GM21423 (cell line): ENCODE measurements at regions not wholly inside any gene's neighbourhood (a gene's known extent, or its start where the extent isn't known, plus 50 kb on each side); places are given as distances from the start of the nearest gene placed in this dataset.
A peak's percentile ranks its signal among the peaks of the same experiment; 100 is the strongest.
"Not testable (repeated sequence)": the region's sequence is repeated elsewhere in the genome, so short reads cannot be mapped to it uniquely, and the experiment has no call there.

Source experiments
- ATAC-seq: cut with Tn5 transposase; IDR thresholded peaks from one replicate; pipeline ENCODE4 v1.9.1; 2021; ENCODE audit warnings: mild to moderate bottlenecking, moderate library complexity; ENCODE audit not compliant: unreplicated experiment

DNA sequence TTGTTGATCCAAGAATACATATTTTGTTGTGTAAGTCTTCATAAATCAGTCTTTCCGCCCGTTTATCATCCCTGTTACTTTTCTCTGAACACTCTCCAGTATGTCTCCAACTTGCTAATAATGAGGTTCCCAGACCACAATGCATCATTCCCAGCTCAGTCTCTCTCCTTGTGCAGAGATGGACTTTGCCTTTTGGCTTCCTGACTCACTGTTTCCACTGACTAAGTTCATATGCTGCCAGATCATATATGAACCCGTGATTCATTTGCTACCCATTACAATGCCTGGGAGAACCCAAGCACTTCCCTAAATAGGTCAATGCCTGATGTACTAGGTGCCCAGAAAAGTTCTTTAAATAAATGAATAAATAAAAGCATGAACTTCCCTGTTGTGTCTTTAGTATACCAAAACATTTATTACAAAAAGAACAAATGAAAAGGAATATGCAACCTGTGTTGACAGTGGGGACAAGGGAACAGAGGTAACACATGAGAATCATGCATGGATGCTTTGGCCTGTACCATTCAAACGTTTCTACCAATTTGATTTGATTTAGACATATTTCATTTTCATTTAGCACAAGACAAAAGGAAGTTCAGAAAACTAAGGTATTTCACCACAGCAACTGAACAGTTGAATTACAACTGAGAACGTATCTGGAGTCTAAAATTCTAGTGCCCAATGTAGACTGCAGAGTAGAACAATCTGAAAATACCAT is 215.4 kb upstream of the HNRNPA3 start:
- ATAC-seq = peak; percentile 50

DNA sequence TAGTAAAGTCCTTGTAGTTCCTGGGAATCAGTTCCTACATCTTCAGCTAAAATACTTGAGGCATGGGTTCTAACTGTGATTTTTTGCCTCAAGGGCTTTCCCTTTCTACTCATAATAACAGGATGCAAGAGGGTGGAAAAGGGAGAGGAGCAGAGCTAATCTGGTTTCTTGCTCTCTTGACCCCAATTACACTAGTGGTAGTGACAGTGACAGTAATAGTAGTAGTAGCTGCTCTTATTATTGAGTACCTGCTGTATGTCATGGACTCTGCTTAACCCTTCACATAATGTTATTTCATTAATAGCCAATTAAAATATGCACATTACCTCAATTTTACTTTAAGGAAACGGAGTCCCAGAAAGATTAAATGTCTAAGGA is 214.8 kb upstream of the HNRNPA3 start:
- peak; percentile 7 for ATAC-seq

DNA sequence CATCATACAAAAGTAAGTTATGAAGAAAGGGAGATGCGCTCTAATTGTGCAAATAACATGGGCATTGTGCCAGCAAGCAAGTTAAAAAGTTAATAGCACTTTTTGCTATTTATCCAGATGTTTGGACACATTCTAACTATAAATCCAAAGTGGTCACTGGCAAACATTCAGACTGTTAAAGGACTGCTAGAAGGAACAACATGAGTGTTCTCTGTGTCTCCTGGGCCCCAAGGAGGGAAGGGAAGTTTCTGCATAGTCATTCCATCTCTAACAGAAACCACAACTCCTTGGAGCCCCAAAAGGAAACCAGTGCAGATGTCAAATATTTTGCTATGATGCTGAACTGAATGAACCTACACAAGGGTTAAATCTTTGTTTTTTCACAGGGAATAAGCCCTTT is 213.3 kb upstream of the HNRNPA3 start:
- ATAC-seq = peak; percentile 55

DNA sequence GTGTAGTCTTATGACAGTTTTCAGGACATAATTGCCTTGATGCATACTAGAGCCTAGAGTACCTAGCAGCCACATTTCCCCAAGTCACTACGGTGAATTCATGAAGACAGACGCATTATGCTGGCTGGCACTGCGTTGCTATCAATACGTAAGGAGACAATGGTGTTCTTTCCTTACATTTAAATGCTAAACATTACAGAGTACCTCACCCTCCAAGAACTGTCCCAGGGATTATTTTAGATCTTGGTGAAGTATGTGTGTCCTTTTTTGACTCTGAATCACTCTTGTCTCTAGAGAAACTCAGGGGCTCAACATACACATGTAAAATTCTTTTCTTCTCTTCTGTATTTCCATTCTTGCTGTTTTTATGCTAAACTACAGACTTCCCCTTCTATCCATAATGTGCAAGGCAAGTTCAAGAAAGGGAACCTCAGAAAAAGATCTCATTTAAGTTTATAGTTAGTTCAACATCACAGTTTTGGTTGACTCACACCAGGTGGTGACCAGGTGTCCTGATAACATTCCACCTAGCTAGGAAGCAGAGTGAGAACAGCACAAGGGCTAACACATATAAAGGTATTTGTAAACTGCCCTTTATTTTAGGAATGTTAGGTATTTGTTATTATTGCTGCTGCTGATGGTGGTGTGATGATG is 212.4 kb upstream of the HNRNPA3 start:
- ATAC-seq = no peak

DNA sequence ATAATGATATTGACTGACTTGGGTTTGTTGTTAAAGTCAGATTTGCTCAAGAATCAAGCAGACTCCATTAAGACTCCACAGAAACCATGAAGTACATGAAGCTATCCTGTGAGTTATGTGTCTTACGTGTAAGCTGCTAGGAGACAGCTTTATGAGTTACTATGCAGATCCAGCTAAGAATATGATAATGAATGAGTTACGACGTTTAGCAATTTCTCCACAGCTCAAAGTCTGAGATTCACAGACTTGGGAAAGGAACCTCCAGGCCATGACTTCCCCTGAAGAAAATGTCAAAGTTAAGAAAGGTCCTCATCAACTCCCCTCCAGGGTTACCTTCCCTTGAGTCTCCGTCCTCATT is 211.9 kb upstream of the HNRNPA3 start:
- no peak for ATAC-seq

DNA sequence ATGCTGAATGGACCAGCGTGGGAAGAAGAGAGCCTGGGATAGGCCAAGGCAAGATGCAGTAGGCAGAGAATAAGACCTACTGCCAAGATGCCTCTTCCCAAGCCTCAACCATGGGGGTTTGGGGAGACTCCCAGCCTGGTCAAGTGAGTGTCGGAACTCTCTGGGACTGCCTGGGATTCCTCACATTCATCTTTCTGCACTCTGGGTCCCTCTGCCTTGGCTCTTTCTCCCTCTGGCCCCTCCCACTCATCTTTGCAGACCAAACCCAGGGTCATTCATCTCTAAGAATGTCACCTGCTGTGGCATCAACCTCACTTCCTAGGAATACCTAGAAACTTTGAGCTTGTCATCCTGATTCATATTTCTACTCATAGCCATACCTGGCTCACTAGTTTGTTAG is 211.3 kb upstream of the HNRNPA3 start:
- ATAC-seq = no peak

DNA sequence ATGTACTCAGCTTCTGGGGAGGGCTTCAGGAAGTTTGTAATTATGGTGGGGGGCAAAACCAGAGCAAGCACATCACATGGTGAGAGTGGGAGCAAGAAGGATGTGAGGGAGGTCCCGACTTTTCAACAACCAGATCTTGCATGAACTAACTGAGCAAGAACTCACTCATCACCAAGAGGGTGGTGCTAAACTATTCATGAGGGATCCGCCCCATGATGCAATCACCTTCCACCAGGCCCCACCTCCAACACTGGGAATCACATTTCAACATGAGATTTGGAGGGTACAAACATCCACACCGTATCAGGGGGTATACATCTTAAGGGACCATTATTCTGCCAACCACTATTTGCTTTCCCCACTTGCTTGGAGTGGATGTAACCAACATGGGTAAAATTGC is 209.6 kb upstream of the HNRNPA3 start:
- no peak for ATAC-seq

DNA sequence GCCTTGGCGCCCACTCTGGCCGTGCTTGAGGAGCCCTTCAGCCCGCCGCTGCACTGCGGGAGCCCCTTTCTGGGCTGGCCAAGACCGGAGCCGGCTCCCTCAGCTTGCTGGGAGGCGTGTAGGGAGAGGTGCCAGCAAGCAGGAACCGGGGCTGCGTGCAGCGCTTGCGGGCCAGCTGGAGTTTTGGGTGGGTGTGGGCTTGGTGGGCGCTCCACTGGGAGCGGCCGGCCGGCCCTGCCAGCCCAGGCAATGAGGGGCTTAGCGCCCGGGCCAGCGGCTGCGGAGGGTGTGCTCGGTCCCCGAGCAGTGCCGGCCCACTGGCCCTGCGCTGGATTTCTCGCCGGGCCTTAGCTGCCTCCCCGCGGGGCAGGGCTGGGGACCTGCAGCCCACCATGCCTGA is 204.9 kb upstream of the HNRNPA3 start:
- not testable (repeated sequence) for ATAC-seq

DNA sequence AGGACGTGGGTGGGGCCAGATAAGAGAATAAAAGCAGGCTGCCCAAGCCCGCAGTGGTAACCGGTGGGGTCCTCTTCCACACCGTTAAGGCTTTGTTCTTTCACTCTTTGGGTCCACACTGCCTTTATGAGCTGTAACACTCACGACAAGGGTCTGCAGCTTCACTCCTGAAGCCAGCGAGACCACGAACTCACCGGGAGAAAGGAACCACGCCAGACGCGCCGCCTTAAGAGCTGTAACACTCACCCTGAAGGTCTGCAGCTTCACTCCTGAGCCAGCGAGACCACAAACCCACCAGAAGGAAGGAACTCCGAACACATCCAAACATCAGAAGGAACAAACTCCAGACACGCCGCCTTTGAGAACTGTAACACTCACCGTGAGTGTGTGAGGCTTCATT is 203.9 kb upstream of the HNRNPA3 start:
- not testable (repeated sequence) for ATAC-seq

DNA sequence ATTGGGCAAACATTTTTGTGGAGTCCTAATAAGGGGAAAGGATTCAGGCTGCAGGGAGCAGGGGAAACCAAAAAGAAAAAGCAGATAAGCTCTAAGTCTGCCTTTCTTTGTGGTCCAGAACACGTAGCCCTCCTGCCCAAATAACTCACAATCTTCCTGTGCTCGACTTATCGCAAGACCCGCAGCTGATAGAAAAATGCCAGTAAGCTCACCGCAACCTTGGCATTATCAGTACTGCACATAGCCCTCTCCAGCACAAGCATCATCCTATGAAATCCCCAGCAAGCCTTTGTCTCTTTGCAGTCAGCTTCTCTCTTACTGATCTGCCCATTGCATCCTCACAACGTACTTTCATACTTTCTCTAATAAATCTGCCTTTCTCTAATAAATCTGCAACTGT is 202.4 kb upstream of the HNRNPA3 start:
- no peak for ATAC-seq

DNA sequence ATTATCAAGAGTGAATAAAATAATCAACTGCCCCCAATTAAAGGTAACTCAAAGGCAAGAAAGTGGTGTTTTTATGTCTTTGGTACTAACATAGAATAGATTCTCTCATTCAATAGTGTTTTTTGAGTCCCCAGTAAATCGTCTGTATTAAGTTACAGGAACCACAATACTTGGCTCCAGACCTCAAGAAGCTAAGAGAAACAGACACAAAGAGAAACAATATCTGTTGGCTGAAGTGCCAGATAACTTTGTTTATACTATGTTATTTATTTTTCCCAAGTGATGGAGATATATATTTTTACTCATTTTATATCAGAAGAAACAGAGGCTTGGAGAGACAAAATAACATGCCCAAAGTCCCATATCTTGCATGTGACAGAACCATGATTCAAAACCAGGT is 201.7 kb upstream of the HNRNPA3 start:
- no peak for ATAC-seq

DNA sequence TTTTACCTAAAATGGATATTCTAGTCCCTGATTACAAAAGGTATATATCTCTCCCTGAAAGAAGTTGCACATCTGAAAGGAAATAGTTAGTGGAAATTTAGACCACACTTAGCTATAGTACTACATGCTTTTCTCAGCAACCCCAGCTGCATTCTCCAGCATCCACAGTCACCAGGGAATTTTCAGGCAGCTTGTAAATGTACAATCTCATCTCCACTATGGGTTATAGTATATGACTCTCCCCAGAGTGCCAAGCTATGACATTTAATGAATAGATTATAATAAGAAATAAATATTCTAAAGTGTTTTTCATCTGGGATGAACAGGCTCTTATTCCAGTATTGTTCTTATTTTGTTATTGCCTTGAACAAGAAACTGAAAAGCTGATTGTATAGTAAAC is 197.6 kb upstream of the HNRNPA3 start:
- ATAC-seq = no peak

DNA sequence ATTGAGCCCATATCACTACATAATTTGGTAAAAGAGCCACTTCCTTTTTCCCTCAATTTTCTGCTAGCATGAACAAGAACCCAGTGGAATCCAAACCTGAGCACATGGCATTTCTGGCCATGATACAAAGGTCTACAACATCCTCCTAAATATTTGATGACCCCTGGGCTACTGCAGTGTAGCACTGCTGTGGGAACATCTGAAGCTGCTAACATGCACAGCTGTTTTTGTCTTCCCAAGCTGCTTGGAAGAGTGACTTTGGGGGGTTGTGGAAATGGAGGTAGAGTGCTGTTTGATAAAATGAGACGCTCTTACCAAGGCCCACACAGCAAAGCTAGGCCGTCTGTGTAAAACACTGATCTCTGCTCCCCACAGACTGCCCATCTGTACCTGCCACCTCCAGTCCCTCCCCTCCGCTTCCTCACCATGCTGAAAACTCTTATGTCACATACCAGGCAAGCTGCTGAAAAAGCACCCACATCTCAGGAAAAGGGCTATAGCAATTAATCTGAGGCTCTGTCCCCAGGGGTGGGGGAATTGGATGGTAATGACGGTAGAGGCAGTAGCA is 197.2 kb upstream of the HNRNPA3 start:
- ATAC-seq = no peak

DNA sequence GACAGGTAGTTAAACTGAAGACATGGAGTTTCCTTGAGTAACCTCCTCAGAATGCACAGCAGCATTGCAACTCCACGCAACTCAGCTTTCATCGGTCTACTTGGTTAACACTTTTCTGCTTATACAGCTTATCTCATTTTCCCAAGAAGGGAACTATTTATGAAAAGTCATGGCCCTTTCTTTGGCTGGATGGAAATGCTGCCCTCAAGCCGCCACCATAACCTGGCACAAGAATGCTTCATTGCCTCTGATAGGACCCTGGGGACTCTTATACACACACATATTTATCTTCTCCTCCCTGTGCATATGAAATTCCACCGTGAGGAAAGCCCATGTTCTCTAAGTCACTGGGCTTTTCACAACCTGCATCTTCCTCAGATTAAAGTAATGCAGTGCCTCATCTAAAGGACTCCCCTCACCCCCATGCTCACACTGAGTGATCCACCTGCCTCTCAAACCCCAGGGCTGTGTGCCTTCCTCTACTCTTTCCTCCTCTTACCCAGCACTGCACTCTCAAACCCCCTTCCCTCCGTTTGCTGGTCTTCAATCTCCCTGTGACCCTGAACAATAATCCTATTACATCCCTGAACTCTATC is 192.0 kb upstream of the HNRNPA3 start:
- no peak for ATAC-seq

DNA sequence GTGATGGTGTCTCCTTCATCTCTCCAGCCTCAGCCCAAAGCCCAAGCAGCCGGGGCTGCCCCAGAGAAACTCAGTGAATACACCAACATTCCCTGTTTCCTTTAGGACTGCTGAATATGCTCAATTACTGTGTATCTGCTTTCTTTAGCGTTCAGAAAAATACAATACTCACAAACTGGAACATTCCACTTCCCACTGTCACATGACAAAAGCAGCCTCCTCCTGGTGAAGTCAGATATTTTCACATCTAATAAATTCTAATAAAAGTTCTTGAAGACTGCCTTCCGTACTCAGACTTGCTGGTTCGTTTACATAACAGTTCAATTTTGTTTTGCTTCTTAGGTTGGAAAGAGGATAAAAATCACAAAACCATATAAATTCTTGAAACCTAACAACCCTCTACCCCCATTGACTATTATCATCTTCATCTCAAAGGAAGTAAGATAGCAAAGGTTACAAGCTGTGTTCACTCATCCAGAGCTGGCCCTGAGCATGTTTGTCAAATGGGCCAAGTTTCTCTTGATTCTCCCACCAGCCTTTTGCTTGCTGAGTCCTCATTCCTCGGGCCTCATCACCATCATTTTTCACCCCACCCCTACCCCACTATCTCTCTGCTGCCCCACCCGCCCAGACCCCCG is 190.8 kb upstream of the HNRNPA3 start:
- no peak for ATAC-seq

DNA sequence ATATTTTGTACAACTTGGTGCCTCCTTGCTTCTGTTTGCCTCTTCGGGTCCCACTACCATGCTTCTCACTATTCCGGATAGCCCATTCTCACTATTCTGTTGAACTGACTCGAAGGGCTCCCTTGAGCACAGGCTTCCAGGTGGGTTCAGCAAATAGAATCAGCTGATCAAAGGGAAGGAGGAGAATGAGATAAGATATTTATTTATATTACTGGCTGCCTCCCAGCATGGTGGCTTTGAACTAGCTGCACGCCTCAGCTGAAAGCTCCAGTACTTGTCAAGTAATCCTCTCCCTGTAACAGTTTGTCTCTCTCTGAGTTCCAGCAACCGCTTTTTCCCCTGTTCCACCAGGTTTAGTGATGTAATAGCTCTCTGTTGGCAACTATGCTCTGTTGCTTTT is 187.8 kb upstream of the HNRNPA3 start:
- no peak for ATAC-seq

DNA sequence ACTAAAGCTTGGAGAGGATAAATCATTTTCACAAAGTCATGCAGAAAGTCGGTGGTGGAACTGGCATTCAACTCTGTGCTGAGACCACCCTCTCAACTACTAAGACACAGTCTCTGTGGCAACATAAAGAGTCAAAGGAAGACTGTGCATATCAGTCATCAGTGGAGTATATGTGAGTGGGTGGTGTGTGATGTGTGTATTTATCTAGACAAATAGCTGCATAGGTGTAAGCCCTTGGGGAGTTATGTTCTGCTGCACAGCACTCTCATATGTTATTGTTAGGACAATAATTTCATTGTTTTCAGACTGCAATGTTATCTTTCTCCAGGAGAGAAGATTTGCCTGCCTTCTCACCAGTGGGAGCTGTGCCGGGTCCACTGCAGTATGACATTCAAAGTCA is 186.3 kb upstream of the HNRNPA3 start:
- no peak for ATAC-seq

DNA sequence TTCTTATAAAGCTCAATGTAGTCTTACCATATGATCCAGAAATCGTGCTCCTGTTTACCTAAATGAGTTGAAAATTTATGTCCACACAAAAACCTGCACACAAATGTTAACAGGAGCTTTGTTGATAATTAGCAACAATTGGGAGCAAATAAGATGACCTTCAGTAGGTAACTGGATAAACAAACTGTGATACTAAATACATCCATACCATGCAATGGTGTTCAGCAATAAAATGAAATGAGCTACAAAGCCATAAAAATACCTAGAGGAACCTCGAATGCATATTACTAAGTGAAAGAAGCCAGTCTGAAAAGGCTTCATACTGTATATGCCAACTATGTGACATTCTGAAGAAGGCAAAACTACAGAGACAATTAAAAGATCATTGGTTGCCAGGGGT is 185.6 kb upstream of the HNRNPA3 start:
- ATAC-seq = no peak

DNA sequence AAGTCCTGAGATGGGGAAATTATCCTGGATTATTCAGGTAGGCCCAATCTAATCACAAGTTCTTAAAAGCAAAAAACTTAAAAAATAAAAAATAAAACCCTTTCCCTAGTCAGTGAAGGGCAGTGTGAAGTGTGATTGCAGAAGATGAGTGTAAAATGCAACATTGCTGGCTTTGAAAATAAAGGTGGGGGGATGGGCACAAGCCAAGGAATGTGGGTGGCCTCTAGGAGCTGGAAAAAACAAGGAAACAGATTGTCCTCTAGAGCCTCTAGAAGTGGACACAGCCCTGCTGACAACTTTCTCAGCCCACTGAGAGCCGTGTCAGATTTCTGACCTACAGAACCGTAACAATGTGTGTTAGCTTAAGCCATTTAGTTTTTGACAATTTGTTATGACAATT is 184.3 kb upstream of the HNRNPA3 start:
- no peak for ATAC-seq

DNA sequence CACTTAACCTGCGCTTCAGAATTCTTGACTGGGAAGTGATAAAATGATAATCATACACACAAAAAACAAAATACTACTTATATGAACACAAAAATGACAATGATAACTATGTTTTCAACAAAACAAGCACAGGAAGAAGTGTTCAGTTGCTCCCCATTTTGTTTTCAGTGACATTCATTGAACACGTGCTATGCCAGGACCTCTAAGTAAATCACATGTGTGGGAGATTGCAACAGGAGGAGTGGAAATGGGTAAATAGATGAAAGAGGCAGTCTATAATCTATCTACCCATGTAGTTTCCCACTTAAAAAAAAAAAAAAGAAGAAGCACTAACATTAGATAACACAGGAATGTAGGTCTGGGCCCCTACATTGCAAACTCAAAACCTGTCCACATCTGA is 183.5 kb upstream of the HNRNPA3 start:
- no peak for ATAC-seq

DNA sequence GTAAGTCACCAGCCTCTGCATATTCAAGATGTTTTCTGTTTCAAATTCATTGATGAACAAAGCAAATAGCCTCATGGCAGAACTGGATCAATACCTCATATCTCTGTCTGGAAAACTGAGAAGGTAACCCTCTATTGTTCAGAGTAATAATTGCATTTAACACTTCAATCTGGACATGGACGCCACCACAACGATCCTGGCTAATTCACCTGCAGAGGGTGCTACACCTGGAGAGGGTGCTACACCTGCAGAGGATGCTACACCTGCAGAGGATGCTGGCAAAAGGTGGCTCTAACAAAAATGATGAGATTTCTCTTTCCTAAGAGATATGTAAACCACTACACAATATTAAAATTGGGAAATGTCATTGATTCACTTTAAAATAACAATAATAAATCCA is 183.1 kb upstream of the HNRNPA3 start:
- no peak for ATAC-seq

DNA sequence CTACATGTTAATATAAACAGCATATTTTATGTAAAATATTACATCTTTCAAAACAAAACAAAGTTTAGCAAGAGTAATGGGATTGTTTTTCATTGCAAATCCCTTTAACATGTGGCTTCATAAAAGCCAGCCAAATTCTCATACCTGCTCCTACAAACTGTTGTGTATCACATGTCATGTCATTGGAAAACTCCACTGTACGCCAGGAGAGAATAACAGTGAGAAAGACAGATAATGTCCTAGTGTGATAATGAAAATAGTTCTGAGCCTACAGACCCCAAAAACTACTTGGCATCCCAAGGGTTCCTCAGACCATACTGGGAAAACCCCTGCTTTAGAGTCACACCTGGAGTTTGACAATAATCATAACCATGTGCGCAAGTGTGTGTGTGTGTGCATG is 182.7 kb upstream of the HNRNPA3 start:
- ATAC-seq = no peak
